Fibroblast of skin of left biceps (primary cell): ENCODE measurements at regions not wholly inside any gene's neighbourhood (a gene's known extent, or its start where the extent isn't known, plus 50 kb on each side); places are given as distances from the start of the nearest gene placed in this dataset.

Experiments
- DNase-seq, 2 experiments: peaks; one replicate each; pipeline ENCODE4 v3.0.0-alpha.2; 2013; ENCODE audit warnings: low read depth in 2 of 2

- DNase-seq, result no peak
Observed at GRCh38 chr4:186889876-186890643, 166.4 kb upstream of the FAT1 start.

GRCh38 chr4:186891859-186892486 lies 168.3 kb upstream of the FAT1 start:
- DNase-seq, result no peak

GRCh38 chr4:186898367-186898766 lies 174.7 kb upstream of the FAT1 start:
- no peak for DNase-seq

- DNase-seq, result no peak
Observed at GRCh38 chr4:186900232-186900900, 176.7 kb upstream of the FAT1 start.

GRCh38 chr4:186900984-186901383 lies 177.3 kb upstream of the FAT1 start:
- DNase-seq, result no peak

GRCh38 chr4:186901850-186902249 lies 178.2 kb upstream of the FAT1 start:
- no peak for DNase-seq

- no peak for DNase-seq
Observed at GRCh38 chr4:186902361-186902760, 178.7 kb upstream of the FAT1 start.

- peak; percentile 63 to 70 for DNase-seq
Observed at GRCh38 chr4:186904101-186904500, 180.4 kb upstream of the FAT1 start.

- DNase-seq, result no peak
Observed at GRCh38 chr4:186906722-186907121, 183.1 kb upstream of the FAT1 start.

GRCh38 chr4:186910385-186910784 lies 186.7 kb upstream of the FAT1 start:
- DNase-seq, result no peak

GRCh38 chr4:186912606-186913005 lies 188.9 kb upstream of the FAT1 start:
- DNase-seq, result no peak

- no peak for DNase-seq
Observed at GRCh38 chr4:186915816-186916215, 192.2 kb upstream of the FAT1 start.

GRCh38 chr4:186917136-186917535 lies 193.5 kb upstream of the FAT1 start:
- no peak for DNase-seq

GRCh38 chr4:186918466-186918865 lies 194.8 kb upstream of the FAT1 start:
- DNase-seq, result no peak

- DNase-seq, result no peak
Observed at GRCh38 chr4:186919340-186919739, 195.7 kb upstream of the FAT1 start.

- peak; percentile 16 to 17 for DNase-seq
Observed at GRCh38 chr4:186920483-186920882, 196.8 kb upstream of the FAT1 start.

GRCh38 chr4:186920992-186921391 lies 197.3 kb upstream of the FAT1 start:
- DNase-seq, result no peak

GRCh38 chr4:186924723-186925122 lies 201.1 kb upstream of the FAT1 start:
- no peak for DNase-seq

- no peak for DNase-seq
Observed at GRCh38 chr4:186927624-186928023, 204.0 kb upstream of the FAT1 start.

GRCh38 chr4:186930024-186930423 lies 206.4 kb upstream of the FAT1 start:
- no peak for DNase-seq

- peak; percentile 47 to 53 for DNase-seq
Observed at GRCh38 chr4:186931519-186931918, 207.9 kb upstream of the FAT1 start.

- DNase-seq, result no peak
Observed at GRCh38 chr4:186932196-186932595, 208.5 kb upstream of the FAT1 start.

GRCh38 chr4:186932631-186933187 lies 209.1 kb upstream of the FAT1 start:
- peak; percentile 16 to 32 for DNase-seq
